HG02943 (cell line): ENCODE measurements at regions not wholly inside any gene's neighbourhood (a gene's known extent, or its start where the extent isn't known, plus 50 kb on each side); places are given as distances from the start of the nearest gene placed in this dataset.
A peak's percentile ranks its signal among the peaks of the same experiment; 100 is the strongest.

Experiments
- ATAC-seq: cut with Tn5 transposase; IDR thresholded peaks from one replicate; pipeline ENCODE4 v1.9.1; 2021; ENCODE audit warnings: mild to moderate bottlenecking, low read depth, moderate library complexity; ENCODE audit not compliant: unreplicated experiment

DNA sequence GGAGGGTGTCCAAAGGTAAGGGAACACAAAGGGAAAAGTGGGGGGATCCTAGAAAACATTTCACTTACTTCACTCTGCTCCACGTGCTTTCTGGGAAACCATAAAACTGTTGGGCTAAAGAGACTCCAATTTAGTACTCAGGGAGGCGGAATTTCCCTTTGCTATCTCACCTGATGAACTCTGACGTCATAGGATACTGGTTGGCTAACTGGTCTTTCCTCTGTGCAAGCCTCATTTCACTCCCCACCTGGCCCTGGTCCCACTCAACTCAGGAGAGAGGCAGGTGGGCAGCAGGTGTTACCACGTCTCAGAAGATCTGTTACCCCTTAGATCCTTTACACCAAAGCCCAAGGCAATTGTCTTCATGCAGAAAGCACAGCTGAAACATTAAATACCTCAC lies 51.8 kb upstream of the PMAIP1 start:
- ATAC-seq: no peak

DNA sequence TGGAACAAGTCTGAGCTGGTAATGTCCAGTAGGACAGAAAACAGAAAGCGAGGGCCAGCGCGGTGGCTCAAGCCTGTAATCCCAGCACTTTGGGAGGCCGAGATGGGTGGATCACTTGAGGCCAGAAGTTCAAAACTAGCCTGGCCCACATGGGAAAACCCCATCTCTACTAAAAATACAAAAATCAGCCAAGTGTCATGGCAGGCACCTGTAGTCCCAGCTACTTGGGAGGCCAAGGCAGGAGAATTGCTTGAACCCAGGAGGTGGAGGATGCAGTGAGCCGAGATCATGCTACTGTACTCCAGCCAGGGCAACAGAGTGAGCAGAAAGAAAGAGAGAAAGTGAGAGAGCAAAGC lies 52.3 kb upstream of the PMAIP1 start:
- ATAC-seq: peak; percentile 19

DNA sequence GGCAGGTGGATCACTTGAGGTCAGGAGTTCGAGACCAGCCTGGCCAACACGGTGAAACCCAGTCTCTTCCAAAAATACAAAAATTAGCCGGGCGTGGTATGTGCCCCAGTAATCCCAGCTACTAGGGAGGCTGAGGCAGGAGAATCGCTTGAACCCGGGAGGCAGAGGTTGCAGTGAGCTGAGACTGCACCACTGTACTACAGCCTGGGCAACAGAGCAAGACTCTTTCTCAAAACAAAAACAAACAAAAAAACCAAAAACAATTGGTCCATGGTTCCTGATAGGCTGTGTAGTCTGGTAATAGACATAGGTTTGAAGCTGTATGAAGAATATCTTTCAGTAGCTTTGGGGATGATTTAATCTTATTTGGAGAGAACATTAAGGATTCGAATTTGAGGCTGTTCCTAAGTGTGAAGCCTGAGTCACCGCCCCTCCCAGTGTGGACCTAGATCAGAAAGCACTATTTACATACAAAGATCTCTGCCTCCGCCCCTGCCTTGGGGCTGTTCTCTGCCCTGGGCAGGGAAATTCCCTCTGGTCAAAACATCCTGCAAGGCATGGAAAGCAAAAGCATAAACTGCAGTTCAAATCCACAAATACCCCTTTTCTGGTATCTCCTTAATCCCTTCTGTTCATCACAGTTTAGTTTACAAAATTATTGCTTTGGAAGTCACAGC lies 52.8 kb upstream of the PMAIP1 start:
- ATAC-seq: peak; percentile 89

DNA sequence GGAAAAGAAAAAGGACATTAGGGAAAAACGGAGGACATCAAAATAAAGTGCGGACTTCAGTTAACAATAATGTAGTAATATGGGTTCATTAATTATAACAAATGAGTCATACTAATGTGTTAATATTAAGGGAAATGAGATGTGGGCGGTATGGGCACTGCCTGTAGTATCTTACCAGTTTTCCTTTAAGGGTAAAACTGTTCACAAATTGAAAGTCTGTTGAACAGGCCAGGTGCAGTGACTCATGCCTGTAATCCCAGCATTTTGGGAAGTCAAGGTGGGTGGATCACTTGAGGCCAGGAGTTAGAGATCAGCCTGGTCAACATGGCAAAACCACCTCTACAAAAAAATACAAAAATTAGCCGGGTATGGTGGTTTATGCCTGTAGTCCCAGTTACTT lies 56.8 kb upstream of the PMAIP1 start:
- ATAC-seq: no peak

DNA sequence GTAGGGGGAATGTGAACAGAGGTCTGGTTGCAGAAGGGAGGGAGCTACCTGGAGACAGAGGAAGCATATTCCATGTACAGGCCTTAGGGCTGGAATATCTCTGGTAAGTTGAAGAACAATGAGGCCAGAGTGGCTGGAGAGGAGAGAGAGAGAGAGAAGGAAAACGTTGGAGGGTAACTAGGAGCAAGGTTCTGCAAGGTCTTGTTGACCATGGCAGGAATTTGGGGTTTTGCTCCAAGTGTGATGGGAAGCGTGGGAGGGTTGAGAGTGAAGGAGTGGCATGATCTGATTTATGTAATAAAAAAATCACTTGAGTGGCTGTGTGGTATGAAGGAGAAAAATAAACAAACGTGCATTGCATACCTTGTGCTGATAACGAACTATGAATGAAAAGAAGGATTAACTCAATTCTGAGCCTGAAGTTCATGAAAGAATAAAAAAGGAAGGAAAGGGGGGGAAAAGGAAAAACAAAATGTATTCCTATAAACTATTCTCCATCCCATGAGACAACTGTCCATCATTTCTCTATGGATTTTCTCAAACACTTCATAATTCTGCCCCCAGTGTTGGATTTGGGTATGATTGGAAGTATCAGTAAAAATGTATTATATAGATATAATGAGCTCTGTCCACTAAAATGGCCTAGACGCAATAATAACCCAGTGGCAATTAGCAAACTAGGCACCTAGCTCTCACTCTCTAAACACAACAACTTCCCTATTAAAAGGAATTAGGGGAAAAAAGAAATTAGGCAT lies 59.7 kb upstream of the PMAIP1 start:
- no peak for ATAC-seq

DNA sequence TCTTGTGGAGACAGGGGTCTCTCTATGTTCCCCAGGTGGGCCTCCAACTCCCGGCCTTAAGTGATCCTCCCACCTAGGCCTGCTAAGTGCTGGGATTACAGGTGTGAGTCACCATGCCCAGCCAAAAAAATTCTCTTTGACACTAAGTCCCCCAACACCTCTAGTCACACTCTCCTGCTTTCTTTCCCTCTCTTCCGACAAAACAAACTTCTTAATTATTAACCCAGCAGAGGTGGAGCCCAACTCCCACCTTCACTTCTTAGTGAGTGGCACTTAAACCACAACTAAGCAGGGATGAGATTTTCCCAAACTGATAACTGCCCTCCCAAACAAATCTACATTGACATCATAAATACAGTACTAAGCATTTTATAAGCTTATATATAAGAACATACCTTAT lies 60.5 kb upstream of the PMAIP1 start:
- ATAC-seq: no peak

DNA sequence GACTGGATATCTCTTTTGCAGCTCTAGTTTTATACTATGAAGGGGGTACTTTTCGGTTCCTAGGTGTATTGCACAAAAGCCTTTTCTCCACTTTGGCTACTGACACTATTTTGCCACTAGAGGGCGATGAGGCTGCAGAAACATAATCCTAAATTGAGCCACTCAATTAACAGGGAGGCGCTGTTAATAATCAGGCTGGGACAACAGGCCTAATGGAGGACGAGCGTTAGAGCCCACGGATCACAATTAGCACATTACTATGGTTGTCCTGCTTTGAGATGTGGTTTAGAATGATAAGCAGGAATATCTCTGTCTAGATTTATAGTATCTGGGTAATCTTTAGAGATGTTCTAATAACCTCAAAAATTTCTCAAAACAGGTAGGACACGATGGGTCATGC lies 62.2 kb upstream of the PMAIP1 start:
- peak; percentile 63 for ATAC-seq

DNA sequence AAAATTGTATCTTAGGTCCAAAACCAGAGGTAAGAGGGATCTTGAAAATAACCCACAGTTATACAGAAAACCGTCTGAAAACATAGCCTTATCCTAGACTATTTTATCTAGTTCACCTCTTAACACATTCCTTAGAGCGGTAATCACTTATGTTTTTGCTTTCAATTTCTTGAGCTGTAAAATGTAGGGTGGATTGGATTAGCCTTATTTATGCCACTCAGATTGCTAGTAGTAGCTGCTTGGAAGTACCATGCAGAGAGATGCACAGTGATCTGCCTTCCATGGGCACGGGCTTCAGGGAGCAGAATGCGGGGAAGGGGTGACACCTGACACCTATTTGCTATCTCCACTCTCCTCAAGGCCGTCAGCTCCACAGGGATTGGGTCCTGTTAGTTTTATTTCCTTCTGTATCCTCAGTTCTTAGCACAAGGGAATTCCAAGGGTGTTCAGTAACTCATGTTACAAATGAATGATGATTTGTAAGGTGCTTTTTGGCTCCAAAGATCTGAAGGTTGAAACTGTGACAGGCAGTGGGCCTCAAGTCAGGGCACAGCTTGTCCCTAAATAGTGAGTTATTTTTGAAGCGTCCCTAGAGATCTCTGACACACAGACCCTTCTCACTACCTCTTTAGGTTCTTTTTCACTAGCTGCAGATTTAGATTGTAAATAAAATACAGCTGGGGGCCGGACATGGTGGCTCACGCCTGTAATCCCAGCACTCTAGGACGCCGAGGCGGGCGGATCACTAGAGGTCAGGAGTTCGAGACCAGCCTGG lies 64.0 kb upstream of the PMAIP1 start:
- ATAC-seq: no peak

DNA sequence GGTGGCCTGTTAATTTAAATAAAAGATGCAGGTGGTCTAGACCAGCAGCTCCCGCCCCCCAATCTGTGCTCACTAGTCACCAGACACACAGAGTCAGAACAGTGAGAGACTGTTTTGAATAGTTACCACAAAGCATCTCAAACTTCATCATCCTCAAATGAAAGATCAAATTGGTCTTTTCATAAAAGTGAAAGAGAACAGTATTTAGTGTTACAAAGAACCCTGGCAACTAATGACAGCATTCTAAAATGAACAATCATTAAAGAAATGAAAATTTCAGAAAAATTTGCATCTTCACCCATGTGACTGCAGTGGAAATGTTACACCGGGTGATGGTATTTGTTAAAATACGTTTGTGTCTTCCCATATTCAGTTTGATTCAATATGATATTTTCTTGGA lies 65.5 kb upstream of the PMAIP1 start:
- no peak for ATAC-seq

DNA sequence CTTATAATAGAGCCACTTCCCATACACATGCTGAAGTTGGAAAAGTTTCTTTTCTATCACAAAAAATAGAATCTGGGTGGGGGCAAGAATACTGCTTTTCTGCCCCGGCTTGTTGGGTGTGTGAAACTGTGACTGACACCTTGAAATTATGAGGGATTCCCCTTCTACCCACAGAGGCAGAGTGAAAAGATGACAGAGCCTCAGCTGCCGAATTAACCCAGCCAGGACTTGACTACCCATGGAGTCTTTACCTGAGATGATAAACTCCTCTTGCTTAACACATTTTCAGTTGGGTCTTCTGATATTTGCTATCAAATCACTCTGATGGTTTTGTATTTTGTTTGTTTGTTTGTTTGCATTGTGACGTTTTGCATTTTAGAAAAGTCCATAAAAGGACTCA lies 66.0 kb upstream of the PMAIP1 start:
- ATAC-seq: peak; percentile 66

DNA sequence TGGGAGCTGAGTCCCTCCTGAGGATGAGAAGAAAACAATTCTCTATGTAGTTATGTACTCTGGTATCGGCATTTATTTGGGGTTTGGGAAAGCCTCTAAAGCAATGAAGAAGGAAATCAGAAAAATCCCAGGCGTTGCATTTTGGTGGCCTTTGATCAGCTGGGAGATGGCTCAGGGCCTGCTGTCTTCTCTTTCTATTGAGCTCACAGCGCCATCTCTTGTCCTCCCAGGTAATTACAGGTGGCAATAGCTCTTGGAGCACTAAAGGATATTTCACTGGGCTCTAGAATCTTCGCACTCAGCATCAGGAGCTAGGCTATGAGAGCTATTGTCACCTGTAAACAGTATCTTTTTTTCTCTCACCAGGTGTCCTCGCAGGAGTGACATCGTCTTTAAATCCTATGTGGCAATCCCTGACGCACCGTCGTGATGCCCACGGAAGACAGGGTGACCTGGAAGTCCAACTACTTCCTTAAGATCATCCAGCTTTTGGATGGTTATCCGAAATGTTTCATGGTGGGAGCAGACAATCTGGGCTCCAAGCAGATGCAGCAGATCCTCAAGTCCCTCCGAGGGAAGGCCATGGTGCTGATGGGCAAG lies 76.1 kb upstream of the PMAIP1 start:
- ATAC-seq: no peak

DNA sequence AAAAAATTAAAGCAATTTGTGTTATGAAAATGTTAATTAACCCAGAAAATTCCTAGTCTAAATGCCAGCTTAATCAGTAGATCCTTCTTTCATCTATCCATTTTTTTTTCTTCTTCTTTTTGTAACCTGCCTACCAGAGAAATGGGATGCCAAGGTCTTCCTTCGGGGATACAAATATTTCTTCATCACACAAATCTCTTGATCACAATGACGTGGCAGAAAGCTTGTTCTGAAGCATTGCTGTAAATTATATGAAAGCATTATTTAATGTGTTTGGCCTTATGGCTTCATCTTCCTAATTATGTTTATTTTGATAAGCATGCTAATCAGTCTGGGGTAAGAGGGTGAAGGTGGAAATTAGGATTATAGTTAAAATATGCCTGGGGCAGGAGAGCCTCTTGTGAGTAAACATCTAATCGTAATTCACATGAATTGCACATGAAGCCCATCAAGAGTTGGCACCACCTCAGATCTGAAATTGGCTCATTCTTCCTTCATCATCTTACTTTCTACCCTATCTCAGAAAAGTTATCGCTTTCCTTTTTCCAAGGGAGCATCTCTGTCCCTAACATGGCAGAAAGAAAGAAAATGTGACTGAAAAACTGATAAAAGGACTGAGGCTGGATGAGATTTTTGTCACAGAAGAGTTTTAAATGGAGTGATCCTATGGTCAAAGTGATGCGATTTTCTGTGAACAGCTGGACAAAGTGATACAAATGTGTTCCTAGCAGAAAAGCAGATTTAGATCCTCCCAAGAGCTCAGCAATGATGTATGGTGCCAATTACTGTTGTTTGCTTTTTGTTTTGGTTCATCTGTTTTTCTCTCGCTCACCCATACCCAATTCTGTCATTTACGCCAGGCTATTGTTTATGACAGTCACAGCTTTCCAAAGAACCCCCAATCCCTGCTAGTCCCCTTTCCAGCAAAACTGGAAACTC lies 76.9 kb upstream of the PMAIP1 start:
- no peak for ATAC-seq

DNA sequence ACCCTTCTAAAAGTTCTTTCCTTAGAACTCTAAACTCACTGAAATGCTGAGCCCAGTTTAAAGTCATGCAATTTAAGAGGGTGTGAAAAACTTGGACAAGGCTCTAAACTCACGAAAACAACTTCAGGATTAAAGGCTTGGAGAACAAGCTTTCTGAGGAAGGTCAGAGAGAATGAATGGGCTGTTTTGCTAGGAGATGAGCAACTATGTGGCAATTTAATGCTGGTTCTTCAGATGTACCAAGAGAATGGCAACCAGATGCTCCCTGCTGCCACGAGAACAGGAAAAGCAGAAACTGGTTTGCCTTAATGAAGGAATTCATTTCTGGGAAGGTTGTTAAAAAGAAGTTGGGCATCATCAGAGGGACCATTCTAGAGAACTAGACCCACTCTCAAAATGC lies 77.8 kb upstream of the PMAIP1 start:
- ATAC-seq: no peak

DNA sequence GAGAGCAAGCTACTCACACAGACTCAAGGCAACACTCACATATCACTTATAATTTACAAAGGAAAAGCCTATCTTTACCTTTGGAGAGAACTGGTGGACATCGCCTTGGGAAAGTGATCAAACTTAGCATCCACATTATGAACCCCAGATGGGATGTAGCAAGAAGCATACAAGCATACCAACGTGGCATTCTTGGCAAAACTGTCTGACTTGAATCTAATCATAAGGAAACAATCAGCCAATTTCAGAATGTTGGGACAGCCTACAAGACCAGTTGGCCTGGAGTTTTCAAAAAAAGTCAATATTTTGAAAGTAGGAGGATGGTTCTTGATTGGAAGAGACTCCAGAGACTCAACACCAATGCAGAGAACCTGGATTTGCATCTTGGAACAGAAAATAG lies 79.1 kb upstream of the PMAIP1 start:
- ATAC-seq: no peak

DNA sequence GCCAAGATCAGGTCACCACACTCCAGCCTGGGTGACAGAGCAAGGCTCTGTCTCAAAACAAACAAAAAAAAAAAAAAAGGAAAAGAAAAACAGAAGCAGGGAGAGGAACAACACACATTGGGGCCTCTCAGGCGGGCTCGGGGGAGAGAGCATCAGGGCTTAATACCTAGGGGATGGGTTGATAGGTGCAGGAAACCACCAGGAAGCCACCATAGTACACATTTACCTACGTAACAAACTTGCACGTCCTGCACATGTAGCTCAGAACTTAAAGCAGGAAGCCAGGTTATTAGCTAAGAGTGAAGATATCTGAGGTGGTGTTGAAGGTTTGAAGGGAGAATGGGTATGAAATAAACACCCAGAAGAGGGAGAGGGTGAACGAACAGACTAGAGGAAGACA lies 81.0 kb upstream of the PMAIP1 start:
- no peak for ATAC-seq

DNA sequence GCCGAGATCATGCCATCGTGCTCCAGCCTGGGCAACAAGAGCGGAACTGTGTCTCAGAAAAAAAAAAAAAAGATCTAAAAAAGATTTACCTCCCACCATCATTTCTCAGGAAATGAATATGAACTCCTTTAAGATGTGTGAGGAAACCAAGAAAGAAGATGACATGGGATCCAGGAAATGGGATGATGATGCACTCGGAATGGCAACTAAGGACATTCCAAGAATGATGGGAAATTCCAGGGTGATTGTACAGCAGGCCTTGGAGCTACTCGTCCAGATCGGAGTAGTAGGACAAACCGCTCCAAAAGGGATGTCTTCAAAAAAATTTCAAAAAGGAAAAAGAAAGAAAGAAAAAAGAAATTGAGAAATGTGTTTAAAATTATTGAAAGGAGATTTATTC lies 84.9 kb upstream of the PMAIP1 start:
- ATAC-seq: no peak

DNA sequence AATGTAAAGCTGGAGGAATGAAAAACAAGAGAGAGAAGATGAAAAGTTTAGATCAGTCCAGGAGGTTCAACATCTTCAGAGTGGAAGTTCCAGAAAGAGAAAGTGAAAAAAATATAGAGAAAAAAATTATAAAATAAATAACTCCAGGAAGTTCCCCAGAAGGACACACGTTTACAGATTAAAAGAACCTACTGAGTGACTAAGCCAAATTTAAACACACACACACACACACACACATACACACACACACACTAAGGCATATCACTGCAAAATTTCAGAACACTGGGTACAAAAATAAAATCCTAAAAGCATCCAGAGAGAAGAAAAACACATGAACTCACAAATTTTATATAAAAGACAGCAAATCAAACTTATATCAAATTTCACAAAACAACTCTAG lies 85.9 kb upstream of the PMAIP1 start:
- no peak for ATAC-seq

DNA sequence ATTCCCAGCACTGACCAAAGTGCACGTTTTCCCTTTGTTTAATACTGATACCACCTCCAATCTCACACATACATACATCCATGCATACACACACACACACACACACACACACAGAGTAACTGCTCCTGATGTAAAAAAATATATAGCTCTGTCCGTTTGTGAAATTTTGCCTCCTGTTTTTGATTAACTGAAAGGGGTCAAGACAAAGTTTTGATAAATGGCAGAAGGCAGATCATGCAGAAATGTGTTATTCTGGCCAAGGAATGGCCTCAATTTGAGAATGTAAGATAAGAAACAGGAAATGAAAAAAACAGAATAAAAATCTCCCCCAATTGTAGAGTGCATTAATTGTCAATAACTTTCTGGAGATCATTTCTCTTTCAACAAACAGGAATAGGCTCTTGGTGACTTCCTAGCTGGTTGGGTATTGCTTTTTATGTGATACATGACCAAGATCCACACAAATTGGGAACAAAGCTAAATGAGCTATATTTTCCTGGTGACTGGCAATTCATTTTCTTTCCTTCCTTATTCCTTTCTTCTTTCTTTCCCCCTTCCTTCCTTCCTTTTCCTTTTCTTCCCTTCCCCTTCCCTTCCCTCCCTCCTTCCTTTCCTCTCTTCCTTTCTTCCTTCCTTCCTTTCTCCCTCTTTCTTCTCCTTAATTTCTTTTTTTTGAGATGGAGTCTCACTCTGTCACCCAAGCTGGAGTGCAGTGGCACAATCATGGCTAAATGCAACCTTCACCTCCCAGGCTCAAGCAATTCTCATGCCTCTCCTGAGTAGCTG lies 88.9 kb upstream of the PMAIP1 start:
- ATAC-seq: no peak

DNA sequence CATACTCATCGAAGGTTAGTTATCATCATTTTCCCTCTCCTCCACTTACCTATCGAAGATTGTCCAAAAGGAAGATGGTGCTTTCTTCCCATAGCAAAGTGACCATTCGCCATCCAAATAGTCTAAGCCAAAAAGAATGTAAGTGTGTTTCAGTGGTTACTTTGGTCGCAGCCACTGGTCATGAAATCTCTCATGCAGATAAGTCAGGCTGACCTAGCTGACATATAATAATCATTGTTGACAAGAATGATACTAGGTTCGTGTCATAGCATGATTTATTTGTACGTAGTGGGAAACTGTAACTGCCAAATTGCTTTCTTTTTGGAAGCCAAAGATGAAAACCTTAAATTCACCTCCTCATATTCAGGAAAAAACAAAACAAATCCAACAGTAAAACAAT lies 89.6 kb upstream of the PMAIP1 start:
- ATAC-seq: no peak
